ENCODE measurements at regions not wholly inside any gene's neighbourhood (a gene's known extent, or its start where the extent isn't known, plus 50 kb on each side); places are given as distances from the start of the nearest gene placed in this dataset.

DNA sequence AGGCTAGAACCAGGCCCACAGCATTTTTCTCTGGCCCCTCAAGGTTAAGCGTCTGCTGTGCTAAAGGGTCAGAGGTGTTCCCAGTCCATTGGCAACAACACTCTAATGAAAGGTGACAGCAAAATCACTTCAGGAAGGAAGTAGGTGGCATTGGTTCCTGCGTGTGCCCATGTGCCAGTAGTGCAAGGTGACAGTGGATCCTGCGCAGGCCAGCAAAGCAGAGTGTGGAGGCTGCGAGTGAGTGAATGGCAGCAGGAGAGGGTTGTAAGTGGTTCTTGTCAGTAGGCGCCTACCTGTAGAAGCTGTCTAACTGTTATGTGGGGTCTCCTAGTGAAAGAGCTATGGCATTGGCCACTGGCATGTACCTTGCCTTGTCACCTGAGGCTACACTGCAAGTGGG is 898.2 kb upstream of the TYRP1 start:
- no peak for TF ChIP-seq POLR2A (IDR thresholded peaks at IDR 0.05)
- TF ChIP-seq, protein P1, sequence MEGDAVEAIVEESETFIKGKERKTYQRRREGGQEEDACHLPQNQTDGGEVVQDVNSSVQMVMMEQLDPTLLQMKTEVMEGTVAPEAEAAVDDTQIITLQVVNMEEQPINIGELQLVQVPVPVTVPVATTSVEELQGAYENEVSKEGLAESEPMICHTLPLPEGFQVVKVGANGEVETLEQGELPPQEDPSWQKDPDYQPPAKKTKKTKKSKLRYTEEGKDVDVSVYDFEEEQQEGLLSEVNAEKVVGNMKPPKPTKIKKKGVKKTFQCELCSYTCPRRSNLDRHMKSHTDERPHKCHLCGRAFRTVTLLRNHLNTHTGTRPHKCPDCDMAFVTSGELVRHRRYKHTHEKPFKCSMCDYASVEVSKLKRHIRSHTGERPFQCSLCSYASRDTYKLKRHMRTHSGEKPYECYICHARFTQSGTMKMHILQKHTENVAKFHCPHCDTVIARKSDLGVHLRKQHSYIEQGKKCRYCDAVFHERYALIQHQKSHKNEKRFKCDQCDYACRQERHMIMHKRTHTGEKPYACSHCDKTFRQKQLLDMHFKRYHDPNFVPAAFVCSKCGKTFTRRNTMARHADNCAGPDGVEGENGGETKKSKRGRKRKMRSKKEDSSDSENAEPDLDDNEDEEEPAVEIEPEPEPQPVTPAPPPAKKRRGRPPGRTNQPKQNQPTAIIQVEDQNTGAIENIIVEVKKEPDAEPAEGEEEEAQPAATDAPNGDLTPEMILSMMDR (IDR thresholded peaks at IDR 0.05) = no peak
